ENCODE measurements at regions not wholly inside any gene's neighbourhood (a gene's known extent, or its start where the extent isn't known, plus 50 kb on each side); places are given as distances from the start of the nearest gene placed in this dataset.

GRCh38 chr4:114279066-114279465 lies 299.6 kb upstream of the ARSJ start:
- no peak for TF ChIP-seq POLR2A (IDR thresholded peaks at IDR 0.05)
- TF ChIP-seq, protein P1, sequence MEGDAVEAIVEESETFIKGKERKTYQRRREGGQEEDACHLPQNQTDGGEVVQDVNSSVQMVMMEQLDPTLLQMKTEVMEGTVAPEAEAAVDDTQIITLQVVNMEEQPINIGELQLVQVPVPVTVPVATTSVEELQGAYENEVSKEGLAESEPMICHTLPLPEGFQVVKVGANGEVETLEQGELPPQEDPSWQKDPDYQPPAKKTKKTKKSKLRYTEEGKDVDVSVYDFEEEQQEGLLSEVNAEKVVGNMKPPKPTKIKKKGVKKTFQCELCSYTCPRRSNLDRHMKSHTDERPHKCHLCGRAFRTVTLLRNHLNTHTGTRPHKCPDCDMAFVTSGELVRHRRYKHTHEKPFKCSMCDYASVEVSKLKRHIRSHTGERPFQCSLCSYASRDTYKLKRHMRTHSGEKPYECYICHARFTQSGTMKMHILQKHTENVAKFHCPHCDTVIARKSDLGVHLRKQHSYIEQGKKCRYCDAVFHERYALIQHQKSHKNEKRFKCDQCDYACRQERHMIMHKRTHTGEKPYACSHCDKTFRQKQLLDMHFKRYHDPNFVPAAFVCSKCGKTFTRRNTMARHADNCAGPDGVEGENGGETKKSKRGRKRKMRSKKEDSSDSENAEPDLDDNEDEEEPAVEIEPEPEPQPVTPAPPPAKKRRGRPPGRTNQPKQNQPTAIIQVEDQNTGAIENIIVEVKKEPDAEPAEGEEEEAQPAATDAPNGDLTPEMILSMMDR (IDR thresholded peaks at IDR 0.05): no peak

Measured in testis (tissue), 2 donors.